Kidney (tissue), 13 donors: ENCODE measurements at regions not wholly inside any gene's neighbourhood (a gene's known extent, or its start where the extent isn't known, plus 50 kb on each side); places are given as distances from the start of the nearest gene placed in this dataset.

Source experiments
- DNase-seq, 5 donors: peaks; one replicate each; pipeline ENCODE4 v3.0.0-alpha.2; 2013 to 2020
- FAIRE-seq: peaks from 2 replicates; lab custom pipeline; 2012; peaks lifted over from hg19 to GRCh38; lab: Jason Lieb, UNC
- H3K27ac ChIP-seq, 2 donors: one replicate each; pipeline ENCODE4 v1.7.0; 2013; ENCODE audit warnings: low read depth in 2 of 2, low read length in 2 of 2, inconsistent platforms in 1 of 2
- H3K27me3 ChIP-seq: one replicate; pipeline ENCODE4 v1.7.1; 2013; ENCODE audit warnings: low read length, inconsistent platforms; ENCODE audit not compliant: control insufficient read depth, insufficient read depth
- H3K36me3 ChIP-seq, 3 donors: one replicate each; pipeline versions ENCODE4 v1.7.0 to v1.7.1; 2013; ENCODE audit warnings: low read length in 3 of 3, control low read depth in 1 of 3, inconsistent platforms in 1 of 3; ENCODE audit not compliant: insufficient read depth in 3 of 3, control insufficient read depth in 2 of 3
- H3K4me1 ChIP-seq, 3 donors: one replicate each; pipeline versions ENCODE4 v1.7.0 to v1.7.1; 2013; ENCODE audit warnings: low read length in 3 of 3, inconsistent platforms in 1 of 3, low read depth in 1 of 3; ENCODE audit not compliant: control insufficient read depth in 2 of 3, insufficient read depth in 2 of 3
- H3K4me3 ChIP-seq, 3 donors: one replicate each; pipeline versions ENCODE4 v1.7.0 to v1.8.1; 2013; ENCODE audit warnings: low read length in 3 of 3, control low read depth in 1 of 3, inconsistent platforms in 1 of 3
- H3K9ac ChIP-seq, 3 donors: one replicate each; pipeline versions ENCODE4 v1.7.0 to v1.7.1; 2013; ENCODE audit warnings: low read length in 3 of 3, control low read depth in 1 of 3, inconsistent platforms in 1 of 3
- H3K9me3 ChIP-seq, 3 donors: one replicate each; pipeline versions ENCODE4 v1.7.0 to v1.7.1; 2013; ENCODE audit warnings: low read length in 3 of 3, control low read depth in 1 of 3, inconsistent platforms in 1 of 3; ENCODE audit not compliant: control insufficient read depth in 2 of 3, insufficient read depth in 1 of 3
- CTCF ChIP-seq: IDR thresholded peaks from 3 replicates; pipeline ENCODE4 v1.5.1; 2012; ENCODE audit warnings: mild to moderate bottlenecking, moderate library complexity, borderline replicate concordance; ENCODE audit not compliant: insufficient read depth; ENCODE audit errors: extremely low read depth
- intact Hi-C: fragments of 100-400 bp; cut with DNase I; formaldehyde crosslinking; loops from one replicate; pipeline ENCODE4 v1.11.1; 2022
- donor health status: control.
- donor health status: control.
- donor health status: control.
- donor health status: control.
- donor health status: control.
- donor health status: DM: yes; HTN: yes; CAD: no.
- donor health status: Normal renal cell carcinoma (clear cell type).

- intact Hi-C loops, result no loop called here
- no peaks in the 10 kb centered on the region for H3K4me1 ChIP-seq
- DNase-seq, result no peak
- no peak for TF ChIP-seq CTCF
- H3K27me3 ChIP-seq, result no peaks in the 10 kb centered on the region
- no peak overlapping the region for H3K4me3 ChIP-seq
- H3K9ac ChIP-seq, result no peak overlapping the region
- no peaks in the 10 kb centered on the region for H3K36me3 ChIP-seq
- no peaks in the 10 kb centered on the region for H3K9me3 ChIP-seq
- no peak for FAIRE-seq
- H3K27ac ChIP-seq, result no peak overlapping the region
Observed at GRCh38 chr3:189027626-189028155, 144.1 kb upstream of the TPRG1 start.

GRCh38 chr3:189038773-189039745, 132.7 kb upstream of the TPRG1 start:
- Histone ChIP-seq H3K4me1 (no peaks in the 10 kb centered on the region), H3K27ac (no peak overlapping the region), H3K4me3 (no peak overlapping the region), H3K27me3 (no peaks in the 10 kb centered on the region), H3K36me3 (no peaks in the 10 kb centered on the region), H3K9me3 (peaks cover 0 to 9% (median 0%) of the 10 kb centered on the region in 3 donors), H3K9ac (no peak overlapping the region)
- intact Hi-C loops, result no loop called here
- no peak for TF ChIP-seq CTCF
- no peak for FAIRE-seq
- no peak for DNase-seq

- intact Hi-C loops, result no loop called here
- FAIRE-seq, result no peak
Observed at GRCh38 chr3:189040656-189041335, 131.0 kb upstream of the TPRG1 start.

More at GRCh38 chr3:189040656-189041335, 131.0 kb upstream of the TPRG1 start:
- Histone ChIP-seq H3K4me1 (no peaks in the 10 kb centered on the region), H3K9ac (no peak overlapping the region), H3K27me3 (no peaks in the 10 kb centered on the region), H3K36me3 (no peaks in the 10 kb centered on the region), H3K27ac (no peak overlapping the region), H3K9me3 (peaks cover 0 to 3% (median 0%) of the 10 kb centered on the region in 3 donors), H3K4me3 (no peak overlapping the region)
- no peak for TF ChIP-seq CTCF
- DNase-seq, result no peak
